Fibroblast of gingiva (primary cell): ENCODE measurements at regions not wholly inside any gene's neighbourhood (a gene's known extent, or its start where the extent isn't known, plus 50 kb on each side); places are given as distances from the start of the nearest gene placed in this dataset.
"Not testable (repeated sequence)": the region's sequence is repeated elsewhere in the genome, so short reads cannot be mapped to it uniquely, and the experiment has no call there.

Experiments used
- DNase-seq: peaks from one replicate; pipeline ENCODE4 v3.0.0-alpha.2; 2011; ENCODE audit warnings: low read depth

GRCh38 chr21:13810559-13810958, 201.0 kb downstream of the POTED start:
- DNase-seq, result not testable (repeated sequence)

- not testable (repeated sequence) for DNase-seq
Measured at GRCh38 chr21:13806444-13806843, 196.9 kb downstream of the POTED start.

GRCh38 chr21:13802757-13803156, 193.2 kb downstream of the POTED start:
- not testable (repeated sequence) for DNase-seq
